ENCODE measurements at regions not wholly inside any gene's neighbourhood (a gene's known extent, or its start where the extent isn't known, plus 50 kb on each side); places are given as distances from the start of the nearest gene placed in this dataset.

- TF ChIP-seq EP300 (IDR thresholded peaks at IDR 0.05) (no peak), CTCF (IDR thresholded peaks at IDR 0.05) (no peak), POLR2AphosphoS5 (IDR thresholded peaks at IDR 0.05) (no peak), POLR2A (IDR thresholded peaks at IDR 0.05) (no peak)
Observed at GRCh38 chr4:126825083-126825482, 807.7 kb upstream of the INTU start.

Data from suprapubic skin (tissue), 4 donors.